Epidermal melanocyte (primary cell): ENCODE measurements at regions not wholly inside any gene's neighbourhood (a gene's known extent, or its start where the extent isn't known, plus 50 kb on each side); places are given as distances from the start of the nearest gene placed in this dataset.
"Not testable (repeated sequence)": the region's sequence is repeated elsewhere in the genome, so short reads cannot be mapped to it uniquely, and the experiment has no call there.

ENCODE experiments used
- DNase-seq: peaks from one replicate; pipeline ENCODE4 v3.0.0; 2011; ENCODE audit warnings: low spot score; ENCODE audit not compliant: insufficient read length

DNA sequence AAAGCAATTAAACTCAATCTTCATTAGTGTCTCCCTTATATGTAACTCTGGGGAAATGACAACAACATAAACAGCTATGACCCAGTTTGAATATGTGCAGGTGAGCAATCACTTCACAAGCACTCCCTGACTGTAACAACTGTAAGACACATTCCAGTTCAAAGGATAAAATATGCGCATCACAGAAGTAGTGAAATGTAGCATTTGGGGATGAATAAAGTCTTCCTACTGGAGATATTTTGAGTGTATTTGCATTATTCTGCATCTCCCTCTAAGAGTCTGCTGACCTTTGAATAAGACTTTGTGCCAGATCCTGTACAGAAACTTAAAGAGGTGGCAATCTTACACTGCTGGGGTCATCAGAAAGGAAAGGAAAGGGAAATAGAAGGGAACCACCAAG is 179.5 kb upstream of the TBX18 start:
- no peak for DNase-seq

DNA sequence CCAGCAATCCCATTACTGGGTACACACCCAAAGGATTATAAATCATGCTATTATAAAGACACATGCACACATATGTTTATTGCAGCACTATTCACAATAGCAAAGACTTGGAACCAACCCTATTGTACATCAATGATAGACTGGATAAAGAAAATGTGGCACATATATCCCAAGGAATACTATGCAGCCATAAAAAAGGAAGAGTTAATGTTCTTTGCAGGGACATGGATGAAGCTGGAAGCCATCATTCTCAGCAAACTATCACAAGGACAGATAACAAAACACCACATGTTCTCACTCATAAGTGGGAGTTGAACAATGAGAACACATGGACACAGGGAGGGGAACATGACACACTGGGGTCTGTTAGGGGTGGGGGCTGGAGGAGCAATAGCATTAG is 177.2 kb upstream of the TBX18 start:
- DNase-seq: not testable (repeated sequence)

DNA sequence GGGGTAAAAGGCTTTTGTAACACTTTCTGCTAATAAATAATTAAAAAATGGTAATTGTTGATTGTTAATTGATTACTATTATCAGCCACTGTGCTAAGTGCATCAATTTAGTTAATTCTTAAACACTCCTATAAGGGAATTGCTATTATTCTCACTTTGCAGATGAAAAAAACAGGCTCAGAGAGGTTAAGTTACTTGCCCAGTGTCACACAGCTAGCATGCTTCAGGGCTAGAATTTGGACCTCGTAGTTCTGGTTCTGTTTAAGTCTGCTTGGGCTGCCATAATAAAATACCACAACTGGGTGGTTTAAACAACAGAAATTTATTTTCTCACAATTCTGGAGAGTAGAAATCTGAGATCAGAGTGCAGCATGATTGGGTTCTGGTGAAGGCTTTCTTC is 164.8 kb upstream of the TBX18 start:
- no peak for DNase-seq

DNA sequence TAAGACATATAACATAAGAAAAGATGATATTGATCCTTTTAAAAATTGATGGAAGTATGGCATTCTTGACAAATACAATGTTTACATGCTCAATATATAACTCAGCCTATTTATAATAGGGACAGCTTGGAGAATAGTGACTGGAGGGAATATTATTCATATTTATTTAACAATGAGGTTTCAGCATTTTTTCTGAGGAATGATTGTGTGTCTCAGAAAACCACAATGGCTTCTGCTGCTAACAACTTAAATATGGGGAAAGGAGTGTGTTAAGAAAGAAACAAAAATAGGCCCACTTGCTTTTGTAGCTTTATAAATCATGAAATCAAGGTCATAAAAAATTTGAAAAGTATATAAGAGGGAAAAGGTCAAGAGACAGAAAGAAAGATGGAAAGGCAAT is 163.2 kb upstream of the TBX18 start:
- no peak for DNase-seq

DNA sequence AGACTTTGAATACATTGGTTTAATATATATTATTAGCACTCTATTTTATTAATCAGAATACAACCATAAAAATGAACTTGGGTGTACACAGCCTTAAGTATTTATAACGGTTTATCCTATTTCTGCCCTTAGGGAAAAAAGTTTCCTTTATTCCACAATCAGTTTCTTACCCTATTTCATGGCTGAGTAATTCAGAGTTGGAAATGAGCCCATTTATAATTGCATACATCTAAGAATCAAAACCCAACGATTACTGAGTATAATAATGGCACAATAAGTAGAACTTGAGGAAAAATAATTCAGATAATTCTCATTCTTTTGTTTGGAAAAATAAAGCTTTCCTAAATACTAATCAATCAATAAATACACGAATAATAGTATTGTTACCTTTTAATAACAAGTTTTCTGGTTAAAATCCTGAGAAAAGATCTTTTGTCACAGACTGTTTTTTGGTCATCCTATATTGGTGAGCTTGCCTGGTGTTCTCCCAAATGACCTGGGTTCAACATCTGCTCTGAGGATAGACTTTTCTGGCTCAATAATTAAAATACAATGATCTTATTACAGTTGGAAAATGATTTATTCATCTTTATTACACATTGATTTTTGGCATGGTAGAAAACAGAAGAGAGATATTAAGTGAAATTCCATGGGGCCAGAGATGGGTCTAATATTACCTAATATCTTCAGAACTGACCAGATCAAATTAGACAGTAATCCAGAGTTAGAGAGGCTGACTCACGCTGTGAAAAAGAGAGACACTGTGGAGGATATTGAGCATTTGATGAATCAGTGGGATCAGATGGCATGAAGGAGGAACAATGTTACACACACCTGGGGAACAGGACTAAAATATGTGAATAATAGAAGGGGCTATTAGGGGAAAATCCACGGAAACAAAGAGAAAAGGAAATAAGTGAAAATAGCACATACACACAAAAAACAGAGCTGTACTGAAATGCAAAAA is 162.1 kb upstream of the TBX18 start:
- no peak for DNase-seq

DNA sequence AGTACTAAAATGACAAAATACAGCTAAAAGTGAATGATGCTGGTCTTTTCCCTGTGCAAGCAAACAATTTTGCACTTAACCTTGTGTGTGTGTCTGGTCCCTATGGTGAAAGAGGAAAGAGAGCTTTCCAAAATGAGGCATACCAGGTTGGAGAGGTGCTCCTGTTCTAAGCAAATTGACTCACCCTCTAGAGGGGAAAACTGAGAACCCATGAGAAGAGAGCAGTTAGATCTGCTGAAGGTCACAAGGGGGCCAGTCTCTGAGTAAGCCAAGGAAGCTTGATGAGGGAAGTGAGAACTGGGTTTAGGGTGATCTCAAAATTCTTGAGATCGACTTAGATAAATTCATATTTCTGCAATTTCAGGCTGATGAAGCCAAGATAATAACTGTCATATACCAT is 157.5 kb upstream of the TBX18 start:
- no peak for DNase-seq

DNA sequence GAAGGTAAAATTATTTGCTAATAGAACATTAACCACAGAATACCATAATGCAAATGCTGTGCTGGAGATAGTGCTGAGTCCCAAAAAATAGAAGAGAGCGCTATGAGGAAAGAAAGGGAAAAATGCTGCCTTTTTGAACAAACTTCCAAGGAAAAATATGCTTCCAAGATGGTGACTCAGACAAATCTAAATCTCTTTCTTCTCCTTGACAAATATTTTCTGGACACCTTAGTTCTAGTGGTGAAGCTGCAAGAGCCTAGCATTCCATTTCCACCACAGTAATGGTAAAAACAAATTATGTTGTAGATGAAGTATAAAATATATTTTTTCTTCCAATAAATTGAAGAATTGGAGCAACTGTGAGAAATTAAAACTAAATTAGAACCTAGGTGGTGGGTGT is 155.6 kb upstream of the TBX18 start:
- DNase-seq: no peak

DNA sequence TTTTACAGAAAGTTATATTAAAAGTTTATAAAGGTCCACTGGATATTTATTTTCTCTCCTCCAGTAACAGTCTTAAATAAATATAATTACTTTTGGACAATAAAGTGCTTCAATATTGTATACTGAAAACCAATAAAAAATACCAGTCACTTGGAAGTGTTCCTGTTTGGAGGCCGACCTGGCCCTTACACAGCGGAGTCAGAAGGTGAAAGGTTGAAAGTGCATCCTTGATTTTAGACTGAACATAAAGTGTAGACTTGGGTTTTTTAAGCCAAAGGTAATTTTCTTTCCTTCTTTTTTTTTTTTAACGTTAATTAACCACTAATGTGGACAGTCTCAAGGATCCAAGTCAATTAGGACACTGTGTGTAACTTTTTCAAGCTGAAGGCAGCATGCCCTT is 152.3 kb upstream of the TBX18 start:
- no peak for DNase-seq

DNA sequence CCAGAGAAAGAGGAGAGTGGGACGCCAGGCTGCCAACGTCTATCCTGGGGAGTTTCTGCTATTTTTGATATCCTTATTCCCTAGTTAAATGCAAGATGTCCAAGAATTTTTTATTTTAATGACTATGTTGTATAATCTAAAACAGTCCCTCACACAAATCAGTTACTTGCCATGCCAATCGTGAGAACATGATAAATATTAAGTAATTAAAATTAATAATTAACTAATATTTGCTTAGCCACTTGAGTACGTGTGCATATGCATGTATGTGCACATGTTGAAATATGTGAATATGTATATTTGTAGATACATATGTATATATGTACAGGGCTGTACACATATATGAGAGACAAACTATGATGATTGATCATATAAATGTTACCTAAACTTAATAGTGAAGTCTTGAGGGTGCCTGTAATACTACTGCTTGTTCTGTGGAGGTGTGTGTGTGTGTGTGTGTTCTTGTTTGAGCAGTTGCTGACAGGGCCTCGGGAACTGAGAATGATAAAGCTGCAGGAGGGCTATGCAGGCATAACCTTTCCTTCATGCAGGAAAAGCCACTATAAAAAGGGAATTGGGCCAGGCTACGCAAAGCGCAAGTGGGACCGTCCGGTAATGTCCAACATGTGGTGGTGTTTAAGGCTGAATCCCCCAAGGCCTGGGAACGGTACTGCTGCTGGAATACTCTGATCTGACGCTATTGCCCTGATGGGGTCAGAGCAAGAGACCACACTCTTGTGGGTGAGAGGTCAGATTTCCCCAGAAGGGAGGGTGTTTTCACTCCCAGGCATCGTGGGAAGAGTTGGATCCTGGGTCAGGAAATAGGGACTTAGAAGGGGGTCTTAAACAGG is 148.3 kb upstream of the TBX18 start:
- DNase-seq: no peak

DNA sequence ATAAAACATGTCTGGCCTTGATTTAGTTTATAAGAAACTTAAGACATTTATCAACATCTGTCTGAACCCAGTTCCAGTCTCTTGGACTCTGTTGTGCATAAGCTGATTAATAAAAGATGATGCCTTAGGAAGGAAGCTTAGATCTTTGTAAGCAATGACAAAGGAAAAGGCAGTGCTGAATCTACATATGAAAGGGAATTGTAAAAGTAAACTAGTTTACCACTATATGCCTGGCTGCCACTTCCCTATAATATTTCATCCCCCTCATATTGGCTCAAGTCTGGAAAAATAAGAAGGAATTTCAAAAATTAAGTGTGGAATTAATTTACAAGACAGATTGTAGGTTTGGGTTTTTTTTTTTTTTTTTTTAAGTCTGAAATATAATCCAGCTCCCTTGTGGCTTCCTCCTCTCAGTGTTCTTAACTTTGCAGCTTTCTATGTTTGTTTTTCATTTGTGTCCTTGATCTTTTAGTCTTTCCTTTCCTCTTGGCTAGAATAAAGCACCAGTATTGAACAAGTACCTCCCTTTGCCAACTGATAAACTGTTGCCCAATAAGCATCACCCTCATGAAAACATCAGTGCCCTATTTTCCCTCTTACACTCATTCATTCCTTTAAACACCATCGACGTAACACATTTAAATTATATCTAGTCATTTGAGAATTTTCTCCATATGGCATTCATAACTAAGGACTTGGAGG is 146.7 kb upstream of the TBX18 start:
- no peak for DNase-seq

DNA sequence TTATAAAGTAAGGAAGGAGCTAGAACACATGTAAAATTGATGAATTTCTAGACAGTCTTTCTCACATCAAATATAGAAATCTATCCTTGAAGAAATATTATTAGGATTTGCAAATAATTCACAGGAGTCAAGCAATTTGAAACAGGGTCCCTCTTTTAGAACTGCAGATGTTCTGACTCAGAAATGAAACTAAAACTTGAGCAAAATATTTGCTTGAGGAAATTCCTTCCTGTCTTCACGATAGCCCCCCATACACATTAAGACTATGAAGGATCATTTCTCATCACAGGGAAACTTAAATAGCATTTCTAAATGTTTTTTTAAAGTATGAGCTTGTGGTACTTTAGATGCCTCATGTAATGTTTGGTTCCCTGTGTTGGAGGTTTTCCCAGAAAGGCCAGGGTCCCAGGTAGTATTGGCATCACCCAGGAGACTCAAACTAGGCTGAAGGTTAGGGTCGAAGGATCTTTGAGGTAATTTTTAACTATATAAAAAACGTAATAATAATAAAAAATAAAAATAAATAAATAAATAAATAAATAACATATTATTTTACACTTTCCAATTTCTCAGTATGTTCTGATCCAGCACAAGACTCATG is 144.0 kb upstream of the TBX18 start:
- no peak for DNase-seq

DNA sequence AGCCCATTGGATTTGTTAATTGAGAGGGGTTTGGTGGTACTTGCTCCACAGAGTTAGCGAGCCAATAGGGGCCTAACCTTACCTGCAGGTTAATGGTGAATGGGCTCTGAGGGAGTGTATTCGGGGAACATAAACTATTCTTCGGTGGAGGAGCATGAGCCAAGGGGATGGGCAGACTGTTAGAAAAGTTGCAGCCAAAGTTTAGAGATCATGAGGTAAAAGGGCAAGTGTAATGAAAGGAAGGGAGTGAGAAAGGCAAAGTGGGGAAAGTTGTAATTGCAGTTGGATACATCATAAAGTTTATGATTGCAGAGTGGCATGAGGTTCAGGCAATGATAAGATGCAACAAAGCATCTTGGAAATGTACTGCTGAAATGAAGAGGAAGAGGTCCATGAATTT is 142.1 kb upstream of the TBX18 start:
- DNase-seq: no peak

DNA sequence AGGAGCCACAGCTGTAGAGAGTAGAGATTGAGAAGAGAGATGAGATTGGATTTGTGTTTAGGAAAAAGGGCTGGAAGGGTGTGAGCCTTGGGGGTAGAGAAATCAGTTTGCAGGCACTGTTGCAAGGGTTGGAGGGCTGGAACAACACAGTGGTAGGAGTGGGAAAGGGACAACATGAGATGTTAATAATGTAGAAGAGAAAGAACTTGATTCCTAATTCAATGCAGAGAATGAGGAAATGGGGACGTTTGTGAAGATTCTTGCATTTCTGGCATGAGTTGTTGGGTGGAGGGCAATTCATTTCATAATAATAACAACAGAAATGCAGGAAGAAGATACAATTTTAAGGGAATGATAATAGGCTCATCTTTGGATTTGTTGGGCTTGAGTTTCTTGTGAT is 141.4 kb upstream of the TBX18 start:
- DNase-seq: no peak

DNA sequence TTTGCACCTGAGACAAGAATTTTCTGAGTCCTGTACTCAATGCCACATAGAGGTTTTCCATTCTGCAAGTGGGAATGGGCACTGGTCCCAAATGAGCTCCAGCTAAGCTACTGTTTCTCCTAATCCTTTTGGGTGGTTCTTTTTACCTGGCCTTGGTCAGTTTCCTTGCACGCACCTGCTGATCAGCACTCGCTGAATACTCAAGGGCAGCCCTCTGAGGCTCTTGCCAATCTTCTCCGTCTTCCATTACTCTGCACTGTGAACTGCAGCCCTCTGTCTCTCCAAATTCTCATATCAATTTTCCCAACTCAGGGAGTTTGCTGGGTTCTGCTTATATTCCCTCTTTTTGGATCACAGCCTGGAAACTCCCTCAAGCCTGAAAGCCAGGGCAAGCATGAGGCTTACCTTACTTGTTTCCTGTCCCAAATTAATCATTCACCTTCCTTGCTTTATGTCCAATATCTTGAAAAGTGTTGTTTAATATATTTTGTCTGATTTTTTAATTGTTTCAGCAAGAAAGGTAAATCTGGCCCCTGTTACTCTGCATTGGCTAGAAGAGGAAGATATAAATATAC is 138.0 kb upstream of the TBX18 start:
- no peak for DNase-seq

DNA sequence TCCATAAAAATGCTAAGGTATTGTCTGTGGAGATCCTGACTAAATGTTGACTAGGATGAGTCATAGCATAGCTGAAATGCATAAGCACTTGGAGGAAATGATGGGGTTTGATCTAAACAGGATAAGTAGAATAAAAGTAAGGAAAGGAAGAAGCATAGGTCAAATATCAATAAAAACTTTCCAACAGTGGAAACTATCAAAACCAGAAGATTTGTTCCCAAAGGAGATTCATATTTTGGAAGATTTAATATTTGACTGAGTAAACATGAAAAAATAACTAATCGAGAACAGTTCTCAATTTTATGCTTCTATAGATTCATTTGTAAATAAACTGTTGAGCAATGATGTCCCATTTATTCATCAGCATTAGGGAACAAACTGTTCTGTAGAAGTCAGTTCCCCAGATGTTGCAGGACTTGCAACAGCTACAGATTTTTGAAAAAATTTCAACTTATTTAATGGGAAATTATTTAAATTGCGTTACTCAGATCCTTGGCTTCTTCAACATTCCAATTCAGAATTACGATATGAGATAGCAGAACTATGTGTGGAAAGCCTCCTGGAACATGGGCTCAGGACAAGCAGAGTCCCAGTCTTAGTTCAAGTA is 133.7 kb upstream of the TBX18 start:
- no peak for DNase-seq

DNA sequence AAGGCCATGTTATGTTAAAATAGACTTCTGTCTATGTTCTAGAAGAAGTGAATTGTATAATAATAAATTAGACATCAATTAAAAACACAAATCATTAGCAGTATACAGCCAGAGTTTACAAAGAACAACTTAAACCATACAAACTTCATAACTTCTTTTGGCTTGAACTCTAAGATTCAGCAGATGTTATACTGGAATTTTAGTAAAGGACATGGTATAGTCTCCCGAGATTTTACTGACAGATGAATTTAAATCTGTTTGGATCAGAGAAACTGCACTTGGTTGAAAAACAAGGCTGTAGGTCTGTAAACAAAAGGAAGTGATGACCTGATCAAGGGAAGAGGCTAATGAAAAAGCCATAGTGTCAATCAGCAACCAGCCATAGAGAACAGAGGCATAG is 132.6 kb upstream of the TBX18 start:
- DNase-seq: no peak

DNA sequence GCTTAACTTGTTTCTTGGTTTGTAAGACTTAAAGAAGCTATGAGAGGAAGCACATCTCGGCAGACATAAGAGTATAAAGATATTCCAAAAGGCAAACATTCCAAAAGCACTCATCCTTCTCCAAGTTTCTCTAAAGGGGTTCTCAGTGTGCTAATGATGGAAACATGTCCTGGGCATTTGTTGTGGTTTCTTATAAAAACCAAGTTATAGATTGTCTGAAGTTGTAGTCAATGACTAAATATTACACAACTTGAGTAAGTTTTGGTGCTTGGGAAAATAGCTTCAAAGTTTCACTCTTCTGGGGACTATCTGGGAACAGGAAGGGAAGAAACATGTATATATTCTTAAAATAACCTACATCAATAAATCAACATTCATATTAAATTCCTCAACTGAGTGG is 128.3 kb upstream of the TBX18 start:
- DNase-seq: no peak

DNA sequence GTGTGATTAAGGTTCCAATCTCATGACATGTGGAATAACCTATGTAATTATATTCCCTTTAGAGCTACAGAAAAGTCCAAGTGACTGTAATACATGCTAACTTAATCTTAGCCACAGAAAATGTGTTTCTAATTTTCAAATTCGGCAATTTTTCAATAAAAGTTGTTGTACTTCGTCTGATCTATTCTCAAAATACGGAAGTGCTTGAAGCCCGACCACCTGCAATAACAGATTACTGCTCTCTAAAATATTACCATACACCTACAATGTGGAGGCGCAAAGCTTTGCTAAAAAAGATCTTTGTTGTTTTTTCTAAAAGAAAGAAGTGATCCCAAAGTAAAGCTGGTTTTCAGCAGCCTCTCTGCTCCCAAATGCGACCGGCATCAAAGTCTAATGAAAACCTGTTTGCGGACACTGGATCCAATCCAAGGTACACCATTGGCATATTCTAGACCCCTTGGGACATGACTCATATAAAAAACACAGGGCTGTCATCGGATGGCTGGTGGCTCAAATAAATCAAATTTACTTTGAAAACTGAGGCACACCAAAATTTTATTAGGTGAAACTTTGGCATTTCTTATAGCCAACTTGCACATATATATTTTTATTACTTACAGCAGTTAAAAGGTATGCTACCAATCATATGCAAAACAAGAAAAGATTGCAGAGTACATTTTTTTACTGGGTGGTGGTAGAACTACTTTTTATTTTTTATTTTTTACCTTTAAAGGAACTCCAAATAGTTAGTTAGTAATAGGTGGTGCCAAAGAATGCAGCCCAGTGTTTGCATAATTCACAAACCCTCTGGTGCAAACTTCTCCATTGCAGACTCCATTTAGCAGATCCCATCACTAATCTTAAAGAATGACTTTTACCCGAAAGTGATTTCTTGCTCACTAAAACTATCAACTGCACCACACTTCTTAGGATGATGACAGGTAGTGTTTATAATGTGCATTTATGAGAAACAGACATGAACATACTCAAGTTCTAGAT is 118.7 kb upstream of the TBX18 start:
- no peak for DNase-seq

DNA sequence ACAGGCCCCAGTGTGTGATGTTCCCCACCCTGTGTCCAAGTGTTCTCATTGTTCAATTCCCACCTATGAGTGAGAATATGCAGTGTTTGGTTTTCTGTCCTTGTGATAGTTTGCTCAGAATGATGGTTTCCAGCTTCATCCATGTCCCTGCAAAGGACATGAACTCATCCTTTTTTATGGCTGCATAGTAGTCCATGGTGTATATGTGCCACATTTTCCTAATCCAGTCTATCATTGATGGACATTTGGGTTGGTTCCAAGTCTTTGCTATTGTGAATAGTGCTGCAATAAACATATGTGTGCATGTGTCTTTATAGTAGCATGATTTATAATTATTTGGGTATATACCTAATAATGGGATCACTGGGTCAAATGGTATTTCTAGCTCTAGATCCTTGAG is 115.0 kb upstream of the TBX18 start:
- DNase-seq: not testable (repeated sequence)
